Activated CD8-positive, alpha-beta memory T cell treated with anti-CD3 and anti-CD28 coated beads for 48 hours (primary cell): ENCODE measurements at regions not wholly inside any gene's neighbourhood (a gene's known extent, or its start where the extent isn't known, plus 50 kb on each side); places are given as distances from the start of the nearest gene placed in this dataset.
"Not testable (repeated sequence)": the region's sequence is repeated elsewhere in the genome, so short reads cannot be mapped to it uniquely, and the experiment has no call there.

Experiments used
- DNase-seq, 3 experiments: peaks; one replicate each; pipeline ENCODE4 v3.0.0-alpha.2; 2020; ENCODE audit warnings: low read depth in 2 of 3, low spot score in 2 of 3

GRCh38 chr6:11452106-11452505 is 85.4 kb upstream of the TMEM170B start:
- DNase-seq, result not testable (repeated sequence)

- DNase-seq, result no peak
Observed at GRCh38 chr6:11450037-11450436, 87.5 kb upstream of the TMEM170B start.

GRCh38 chr6:11449408-11449807 is 88.1 kb upstream of the TMEM170B start:
- no peak for DNase-seq

DNA sequence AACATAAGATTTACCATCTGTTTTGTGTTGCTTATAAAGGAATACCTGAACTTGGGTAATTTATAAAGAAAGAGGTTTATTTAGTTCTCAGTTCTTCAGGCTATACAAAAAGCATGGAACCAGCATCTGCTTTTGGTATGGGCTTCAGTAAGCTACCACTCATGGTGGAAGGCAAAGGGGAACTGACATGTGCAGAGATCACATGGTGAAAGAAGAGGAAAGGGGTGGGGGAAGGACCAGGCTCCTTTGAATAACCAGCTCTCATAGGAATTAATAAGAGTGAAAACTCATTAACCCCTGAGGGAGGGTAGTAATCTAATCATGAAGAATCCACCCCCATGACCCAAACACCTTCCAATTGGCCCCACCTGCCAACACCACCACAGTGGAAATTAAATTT is 89.5 kb upstream of the TMEM170B start:
- no peak for DNase-seq

- DNase-seq, result no peak
Observed at GRCh38 chr6:11447265-11447664, 90.3 kb upstream of the TMEM170B start.

- no peak for DNase-seq
Observed at GRCh38 chr6:11445146-11445545, 92.4 kb upstream of the TMEM170B start.

- not testable (repeated sequence) for DNase-seq
Observed at GRCh38 chr6:11443125-11443524, 94.4 kb upstream of the TMEM170B start.

- DNase-seq, result no peak
Observed at GRCh38 chr6:11442495-11442894, 95.1 kb upstream of the TMEM170B start.

DNA sequence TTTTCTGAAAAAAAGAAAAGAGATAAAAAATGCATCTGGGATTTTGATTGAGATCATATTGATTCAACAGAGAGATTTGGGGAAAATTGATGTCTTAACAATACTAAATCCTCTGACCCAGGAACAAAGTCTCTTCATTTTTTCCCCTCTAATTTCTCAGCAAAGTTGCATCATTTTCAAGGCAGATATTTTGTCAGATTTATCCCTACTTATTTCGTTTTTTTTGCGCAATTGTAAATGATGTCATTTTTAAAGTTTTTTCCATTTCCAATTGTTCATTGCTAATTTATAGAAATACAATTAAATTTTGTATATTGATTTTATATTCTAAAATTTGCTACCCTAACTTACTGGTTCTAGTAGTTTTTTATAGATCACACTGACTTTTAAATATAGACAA is 97.7 kb upstream of the TMEM170B start:
- no peak for DNase-seq

GRCh38 chr6:11439017-11439420 is 98.5 kb upstream of the TMEM170B start:
- DNase-seq, result no peak

- DNase-seq, result no peak
Observed at GRCh38 chr6:11437824-11438459, 99.6 kb upstream of the TMEM170B start.

- no peak for DNase-seq
Observed at GRCh38 chr6:11436508-11437096, 100.9 kb upstream of the TMEM170B start.

DNA sequence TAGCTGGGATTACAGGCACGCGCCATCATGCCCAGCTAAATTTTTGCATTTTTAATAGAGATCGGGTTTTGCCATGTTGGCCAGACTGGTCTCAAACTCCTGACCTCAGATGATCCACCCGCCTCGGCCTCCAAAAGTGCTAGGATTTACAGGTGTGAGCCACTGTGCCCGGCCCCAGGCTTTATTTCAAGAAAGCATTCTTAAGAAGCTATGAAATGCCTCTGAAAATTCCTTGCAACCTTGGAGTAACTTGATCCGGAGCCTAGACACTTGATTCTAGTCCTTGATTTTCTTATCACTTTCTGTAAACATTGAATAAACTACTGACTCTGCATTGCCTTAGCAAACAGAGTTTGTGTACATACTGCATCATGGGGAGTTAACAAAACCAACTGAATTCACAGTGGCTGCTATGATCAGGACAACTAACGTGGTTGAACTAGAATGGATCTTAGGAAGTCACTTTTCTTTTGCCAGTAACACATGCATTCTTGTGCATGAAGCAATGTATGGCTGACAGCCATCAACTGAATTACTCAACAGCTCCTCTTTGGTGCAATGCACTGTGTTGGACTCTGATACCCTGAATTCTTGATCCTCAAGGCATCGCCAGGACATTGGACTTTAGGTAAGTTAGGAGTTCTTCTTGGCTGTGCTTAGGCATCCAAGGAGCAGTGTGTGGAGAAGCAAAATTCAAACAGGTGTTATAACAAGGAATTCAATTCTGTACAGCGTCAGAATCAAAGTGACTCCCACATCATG is 102.8 kb upstream of the TMEM170B start:
- DNase-seq, result no peak

DNA sequence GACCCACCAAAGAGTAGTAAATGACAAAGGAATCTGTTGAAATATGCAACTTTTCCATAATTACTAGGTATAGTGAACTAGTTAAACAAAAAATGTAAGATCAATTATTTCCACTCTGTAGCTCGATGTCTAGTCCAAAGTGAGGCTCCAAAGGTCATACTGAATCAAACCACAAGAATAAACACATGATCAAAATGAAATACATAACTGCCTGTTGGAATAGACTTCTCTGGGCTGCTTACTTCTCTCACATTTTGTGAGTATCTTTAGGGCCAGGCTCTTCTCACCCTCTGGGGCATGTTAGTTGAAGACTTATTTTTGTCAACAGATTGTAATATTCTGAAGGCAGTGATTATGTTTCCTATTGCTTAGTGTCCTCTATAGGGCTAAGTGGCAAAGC is 103.7 kb upstream of the TMEM170B start:
- DNase-seq, result no peak

DNA sequence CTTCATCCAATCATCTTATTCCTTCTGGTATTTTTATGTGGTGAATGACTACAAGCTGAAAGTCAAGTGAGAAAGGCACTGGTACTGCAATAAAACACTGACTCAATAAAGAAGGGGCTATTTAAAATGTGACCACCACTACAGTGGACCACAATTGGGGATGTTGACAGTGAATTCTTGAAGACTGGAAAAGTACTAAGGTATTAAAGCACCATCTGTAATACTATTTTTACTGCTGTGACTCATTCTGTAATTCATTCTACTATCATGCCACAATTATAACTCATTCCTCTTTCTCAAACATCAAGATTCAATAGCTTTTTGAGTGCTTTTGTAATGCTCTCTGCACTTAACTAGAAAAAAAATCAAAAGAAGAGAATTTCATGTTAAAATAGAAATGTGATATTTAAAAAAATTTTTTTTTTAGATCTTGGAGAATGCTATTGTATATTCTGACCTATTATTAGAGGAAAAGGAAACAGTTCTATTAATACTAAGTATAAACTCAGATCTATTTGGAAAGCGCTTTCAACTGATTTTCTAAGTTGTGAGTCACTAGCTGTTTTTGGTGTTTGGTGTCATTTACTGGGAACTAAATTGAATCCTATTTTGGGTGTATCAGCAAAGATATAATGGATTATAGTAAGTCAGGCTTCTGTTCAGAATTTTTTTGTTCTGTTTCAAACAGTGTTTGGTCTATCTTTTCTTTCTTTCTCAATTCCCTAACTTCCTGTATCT is 104.7 kb upstream of the TMEM170B start:
- DNase-seq, result no peak

DNA sequence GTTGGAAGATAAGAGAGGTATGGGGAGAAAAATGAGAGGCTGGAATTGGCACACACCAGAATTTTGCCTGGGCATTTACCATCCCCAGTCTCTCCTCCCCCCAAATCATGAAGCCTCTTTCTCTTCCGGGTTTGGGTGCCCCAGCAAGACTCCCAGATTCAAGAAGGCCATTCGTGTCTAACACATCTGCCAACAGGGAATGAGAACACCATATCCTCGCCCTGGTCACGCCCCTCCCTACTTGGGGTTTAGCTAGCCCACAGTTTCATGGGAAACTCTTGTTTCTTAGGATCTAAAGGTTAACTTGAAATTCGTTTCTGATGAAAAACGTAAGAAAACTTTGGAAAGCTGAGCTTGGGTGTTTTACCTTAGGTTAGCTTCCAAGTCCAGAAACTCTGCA is 105.5 kb upstream of the TMEM170B start:
- DNase-seq, result no peak

- DNase-seq, result no peak
Observed at GRCh38 chr6:11431455-11431937, 106.1 kb upstream of the TMEM170B start.

DNA sequence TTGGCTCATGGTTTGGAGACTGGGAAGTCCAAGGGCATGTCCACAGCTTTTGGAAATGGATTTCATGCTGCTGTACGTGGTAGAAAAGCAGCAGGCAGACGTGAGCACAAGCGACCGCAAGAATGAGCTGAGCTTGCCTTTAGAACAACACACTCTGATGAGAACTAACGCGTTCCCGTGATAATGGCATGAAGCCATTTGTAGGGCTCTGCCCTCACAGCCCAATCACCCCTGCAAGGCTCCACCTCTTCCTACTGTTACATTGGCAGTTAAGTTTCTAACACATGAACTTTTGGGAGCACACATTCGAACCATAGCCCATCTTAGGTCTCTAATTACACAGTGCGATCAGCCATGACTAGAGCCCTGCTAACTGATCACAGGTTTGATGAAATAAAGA is 107.5 kb upstream of the TMEM170B start:
- DNase-seq, result no peak

GRCh38 chr6:11429577-11429976 is 108.0 kb upstream of the TMEM170B start:
- DNase-seq, result no peak

DNA sequence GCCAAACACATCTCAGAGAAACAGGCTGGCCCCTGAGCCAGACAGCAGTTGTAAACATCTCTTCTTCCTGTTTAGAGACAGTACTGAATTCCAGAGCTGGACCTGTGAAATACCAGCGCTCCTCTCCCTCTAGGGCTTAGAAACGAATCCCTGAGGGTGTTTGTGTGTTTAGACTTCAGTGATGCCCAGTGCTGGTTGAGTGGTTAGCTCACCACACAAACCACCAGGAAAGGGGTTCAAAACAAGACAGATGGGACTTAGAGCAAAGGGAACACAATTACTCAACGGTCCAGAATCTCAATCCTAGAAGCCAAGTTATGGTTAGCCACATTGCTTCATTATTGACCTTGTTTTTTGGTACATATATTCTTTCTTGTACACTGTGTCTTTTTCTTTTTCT is 108.7 kb upstream of the TMEM170B start:
- no peak for DNase-seq

DNA sequence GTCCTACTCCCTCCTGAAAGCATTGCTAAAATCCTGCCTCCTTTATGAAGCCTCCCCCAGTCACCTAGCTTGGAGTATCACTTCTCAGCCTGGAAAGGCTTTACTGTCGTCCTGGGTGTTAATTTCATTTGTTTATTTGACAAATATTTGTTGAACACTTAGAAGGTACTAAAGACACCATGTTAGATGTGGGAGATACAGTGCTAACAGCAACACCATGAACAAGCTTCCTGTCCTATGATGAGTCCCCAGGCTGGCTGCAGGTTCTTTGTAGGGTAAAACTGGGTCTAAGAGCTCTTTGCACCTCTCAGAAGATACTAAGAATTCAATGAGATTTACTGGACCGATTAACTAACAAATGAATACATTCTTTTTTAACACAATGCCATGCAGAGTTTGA is 109.2 kb upstream of the TMEM170B start:
- no peak for DNase-seq
